Stomach (tissue), 8 donors: ENCODE measurements at regions not wholly inside any gene's neighbourhood (a gene's known extent, or its start where the extent isn't known, plus 50 kb on each side); places are given as distances from the start of the nearest gene placed in this dataset.
A peak's percentile ranks its signal among the peaks of the same experiment; 100 is the strongest.

Experiments used
- DNase-seq, 2 donors: peaks; one replicate each; pipeline versions ENCODE4 v3.0.0 to v3.0.0-alpha.2; 2013 to 2019
- H3K27ac ChIP-seq, 5 donors: fragments of 200-600 bp in 4 of 5; sonication (generic) in 4 of 5; one replicate each; pipeline ENCODE4 v1.5.1; 2013 to 2019; ENCODE audit warnings: mild to moderate bottlenecking in 1 of 5, moderate library complexity in 1 of 5
- H3K27me3 ChIP-seq, 3 donors: fragments of 200-600 bp; sonication (generic); one replicate each; pipeline ENCODE4 v1.5.1; 2017 to 2019; ENCODE audit warnings: mixed run types in 1 of 3
- H3K36me3 ChIP-seq, 4 donors: fragments of 200-600 bp; sonication (generic); 1 replicate in 3 of 4; 2 replicates in 1 of 4; pipeline ENCODE4 v1.5.1; 2016 to 2019
- H3K4me1 ChIP-seq, 4 donors: fragments of 200-600 bp; sonication (generic); one replicate each; pipeline ENCODE4 v1.5.1; 2016 to 2019
- H3K4me3 ChIP-seq, 4 donors: fragments of 200-600 bp; sonication (generic) in 3 of 4; one replicate each; pipeline ENCODE4 v1.5.1; 2016 to 2019; ENCODE audit warnings: mild to moderate bottlenecking in 1 of 4
- H3K9me3 ChIP-seq, 4 donors: fragments of 200-600 bp; sonication (generic); one replicate each; pipeline ENCODE4 v1.5.1; 2016 to 2019
- EP300 ChIP-seq: sonication (generic); formaldehyde crosslinking; IDR thresholded peaks from one replicate; pipeline ENCODE4 v1.6.1; 2017; ENCODE audit warnings: antibody characterized with exemption
- POLR2A ChIP-seq, 4 donors: fragments of 450-650 bp; IDR thresholded peaks; one replicate each; pipeline ENCODE4 v1.6.1; 2016; ENCODE audit warnings: antibody characterized with exemption in 4 of 4, control low read depth in 2 of 4, mild to moderate bottlenecking in 1 of 4, moderate library complexity in 1 of 4
- POLR2AphosphoS5 ChIP-seq, 3 donors: sonication (generic); formaldehyde crosslinking; IDR thresholded peaks; one replicate each; pipeline ENCODE4 v1.6.1; 2016; ENCODE audit warnings: antibody characterized with exemption in 3 of 3
- WGBS, 5 donors: extraction: QIAGEN DNeasy Blood & Tissue Kit in 3 of 5; methylation state at CpG; one replicate each; pipeline versions ENCODE4 v1.1.5 to v1.1.7; 2013 to 2018; 5-methylcytosine and 5-hydroxymethylcytosine counted together
- intact Hi-C: fragments of 100-400 bp; cut with DNase I; formaldehyde crosslinking; loops from one replicate; pipeline ENCODE4 v1.15.1; 2023; ENCODE audit warnings: low total_unique reads
- TF ChIP-seq, protein P1 (sequence below), 7 experiments: fragments of 450-650 bp in 4 of 7; fragments of 200-600 bp in 3 of 7; sonication (generic) in 3 of 7; IDR thresholded peaks; one replicate each; pipeline ENCODE4 v1.5.1; 2016 to 2019; ENCODE audit warnings: antibody characterized with exemption in 7 of 7, control low read depth in 2 of 7, mild to moderate bottlenecking in 1 of 7
- donor health status: healthy with polysubstance abuse.
- donor health status: Bipolar disorder and iron deficiency.
- donor health status: healthy.

DNA sequence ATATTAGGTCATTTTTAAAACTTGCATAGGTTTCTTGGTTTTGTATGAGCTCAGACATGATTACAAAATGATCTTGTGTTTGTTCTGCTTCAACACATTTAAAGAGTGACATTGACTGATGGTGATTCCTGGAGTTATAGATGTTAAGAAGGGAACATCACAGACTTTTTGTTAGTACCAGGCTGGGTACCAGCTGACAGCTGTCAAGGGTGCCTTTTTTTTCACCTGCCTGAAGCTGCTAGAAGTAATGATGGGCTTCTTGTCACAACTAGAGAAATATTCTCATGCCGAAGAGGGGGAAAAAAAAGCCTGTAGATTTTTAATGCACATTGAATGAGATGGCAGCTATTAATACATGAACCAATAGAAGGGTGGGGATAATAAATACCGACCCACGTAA lies 226.6 kb upstream of the TRAM1L1 start:
- no peak for TF ChIP-seq POLR2A (IDR thresholded peaks at IDR 0.05)
- Histone ChIP-seq H3K4me3 (no peak overlapping the region), H3K36me3 (no peaks in the 10 kb centered on the region), H3K27me3 (no peaks in the 10 kb centered on the region), H3K9me3 (no peaks in the 10 kb centered on the region), H3K4me1 (peaks cover 0 to 5% (median 3%) of the 10 kb centered on the region in 4 donors), H3K27ac (no peak overlapping the region)
- WGBS, 5 donors: 86 to 93% (median 90%) methylated on average over 3 of the region's 3 CpGs
- intact Hi-C loops: no loop called here
- no peak for DNase-seq

DNA sequence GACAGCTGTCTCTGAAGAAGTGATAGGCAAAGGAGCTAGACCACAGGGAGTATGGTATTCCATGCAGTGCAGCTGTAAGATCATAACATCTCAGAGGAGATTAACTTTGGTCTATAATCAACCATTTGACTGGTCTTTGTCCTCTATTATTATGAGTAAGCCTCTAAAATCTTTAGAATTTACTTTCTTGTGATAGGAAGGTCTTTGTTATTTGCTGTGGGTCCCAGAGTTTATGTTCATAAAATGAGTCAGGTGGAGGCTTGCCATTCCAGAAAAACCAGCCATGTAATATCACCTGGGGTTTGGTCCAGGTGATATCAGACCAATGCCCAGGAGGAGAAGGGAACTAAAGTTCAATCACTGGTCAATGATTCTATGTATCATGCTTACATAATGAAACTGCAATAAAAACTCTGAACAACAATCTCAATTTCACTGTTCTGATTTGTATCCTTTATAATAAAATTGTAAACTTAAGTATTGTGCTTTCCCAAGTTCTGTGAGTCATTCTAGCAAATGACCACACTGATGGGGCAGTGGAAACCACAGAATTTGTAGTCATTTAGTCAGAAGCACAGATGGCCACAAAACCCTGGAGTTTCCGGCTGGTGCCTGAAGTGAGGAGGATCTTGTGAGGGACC lies 239.6 kb upstream of the TRAM1L1 start:
- no peak for TF ChIP-seq EP300
- TF ChIP-seq, protein P1, sequence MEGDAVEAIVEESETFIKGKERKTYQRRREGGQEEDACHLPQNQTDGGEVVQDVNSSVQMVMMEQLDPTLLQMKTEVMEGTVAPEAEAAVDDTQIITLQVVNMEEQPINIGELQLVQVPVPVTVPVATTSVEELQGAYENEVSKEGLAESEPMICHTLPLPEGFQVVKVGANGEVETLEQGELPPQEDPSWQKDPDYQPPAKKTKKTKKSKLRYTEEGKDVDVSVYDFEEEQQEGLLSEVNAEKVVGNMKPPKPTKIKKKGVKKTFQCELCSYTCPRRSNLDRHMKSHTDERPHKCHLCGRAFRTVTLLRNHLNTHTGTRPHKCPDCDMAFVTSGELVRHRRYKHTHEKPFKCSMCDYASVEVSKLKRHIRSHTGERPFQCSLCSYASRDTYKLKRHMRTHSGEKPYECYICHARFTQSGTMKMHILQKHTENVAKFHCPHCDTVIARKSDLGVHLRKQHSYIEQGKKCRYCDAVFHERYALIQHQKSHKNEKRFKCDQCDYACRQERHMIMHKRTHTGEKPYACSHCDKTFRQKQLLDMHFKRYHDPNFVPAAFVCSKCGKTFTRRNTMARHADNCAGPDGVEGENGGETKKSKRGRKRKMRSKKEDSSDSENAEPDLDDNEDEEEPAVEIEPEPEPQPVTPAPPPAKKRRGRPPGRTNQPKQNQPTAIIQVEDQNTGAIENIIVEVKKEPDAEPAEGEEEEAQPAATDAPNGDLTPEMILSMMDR (IDR thresholded peaks at IDR 0.05): no peak
- TF ChIP-seq POLR2A (IDR thresholded peaks at IDR 0.05): no peak
- TF ChIP-seq POLR2AphosphoS5 (IDR thresholded peaks at IDR 0.05): no peak
- intact Hi-C loops: no loop called here
- Histone ChIP-seq H3K4me3 (no peak overlapping the region), H3K9me3 (no peaks in the 10 kb centered on the region), H3K27ac (no peak overlapping the region), H3K4me1 (no peaks in the 10 kb centered on the region), H3K36me3 (no peaks in the 10 kb centered on the region), H3K27me3 (no peaks in the 10 kb centered on the region)
- WGBS, 5 donors: 84 to 95% (median 92%) methylated on average over 1 of the region's 1 CpG
- peak in 1 of 2 donors; percentile 19 for DNase-seq

DNA sequence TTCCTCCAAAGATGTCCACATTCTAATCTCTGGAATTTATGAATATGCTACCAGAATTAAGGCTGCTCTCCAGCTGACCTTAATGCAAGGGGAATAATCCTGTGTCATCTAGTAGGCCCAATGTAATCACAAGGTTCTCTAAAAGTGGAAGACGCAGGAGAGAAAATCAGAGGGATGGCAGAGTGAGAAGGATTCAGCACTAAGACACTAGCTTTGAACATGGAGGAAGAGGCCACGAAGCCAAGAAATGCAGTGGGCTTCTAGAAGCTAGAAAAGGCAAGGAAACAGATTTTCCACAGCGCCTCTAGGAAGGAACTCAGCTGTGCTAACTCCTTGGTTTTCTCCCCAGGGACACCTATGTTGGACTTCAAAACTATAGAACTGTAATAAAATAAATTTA lies 240.7 kb upstream of the TRAM1L1 start:
- TF ChIP-seq POLR2AphosphoS5 (IDR thresholded peaks at IDR 0.05) (no peak), EP300 (no peak), POLR2A (IDR thresholded peaks at IDR 0.05) (no peak)
- TF ChIP-seq, protein P1 (IDR thresholded peaks at IDR 0.05): no peak
- no peak overlapping the region for H3K4me3 ChIP-seq
- no peak overlapping the region for H3K27ac ChIP-seq
- no peaks in the 10 kb centered on the region for H3K9me3 ChIP-seq
- intact Hi-C loops: no loop called here
- WGBS, 5 donors: 55 to 91% (median 85%) methylated on average over 3 of the region's 3 CpGs
- no peak for DNase-seq
- H3K27me3 ChIP-seq: no peaks in the 10 kb centered on the region
- H3K36me3 ChIP-seq: no peaks in the 10 kb centered on the region
- H3K4me1 ChIP-seq: no peaks in the 10 kb centered on the region

DNA sequence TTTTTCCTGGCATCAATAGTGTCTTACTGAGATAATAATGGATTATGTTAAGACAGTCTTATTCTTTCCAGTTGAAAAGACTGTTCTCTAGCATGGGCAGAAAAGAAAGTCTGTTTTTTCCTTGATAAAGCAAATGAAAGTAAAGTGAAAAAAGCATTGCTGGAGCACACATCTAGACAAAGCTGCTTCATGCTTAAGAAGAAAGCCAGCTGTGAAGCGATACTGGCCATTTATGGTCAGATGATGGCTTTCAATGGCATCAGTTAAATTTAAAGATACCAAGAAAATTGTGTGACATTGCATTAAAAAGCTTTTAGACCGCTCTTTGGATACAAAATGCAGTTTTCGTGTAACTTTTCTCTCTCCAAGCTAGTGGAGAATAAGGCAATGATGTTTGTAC lies 242.1 kb upstream of the TRAM1L1 start:
- H3K4me3 ChIP-seq: no peak overlapping the region
- intact Hi-C loops: no loop called here

DNA sequence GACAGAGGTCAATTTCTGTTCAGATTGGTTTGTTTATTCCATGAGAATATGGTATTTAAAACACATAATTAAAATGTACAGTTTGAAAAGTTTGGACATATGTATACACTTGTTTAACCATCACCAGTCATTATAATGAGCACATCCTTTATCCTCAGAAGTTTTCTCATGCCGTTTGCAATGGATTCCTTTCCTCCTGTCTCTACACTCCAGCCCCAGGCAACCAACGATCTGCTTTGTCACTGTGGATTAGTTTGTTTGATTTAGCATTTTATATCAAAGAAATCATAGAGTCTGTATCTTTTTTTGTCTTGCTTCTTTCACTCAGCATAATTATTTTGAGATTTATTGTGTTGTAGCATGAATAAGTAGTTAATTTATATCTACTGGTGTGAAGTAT lies 243.0 kb upstream of the TRAM1L1 start:
- no peak for DNase-seq
- intact Hi-C loops: no loop called here
- Histone ChIP-seq H3K27ac (no peak overlapping the region), H3K4me3 (no peak overlapping the region), H3K36me3 (no peaks in the 10 kb centered on the region), H3K4me1 (no peaks in the 10 kb centered on the region), H3K9me3 (no peaks in the 10 kb centered on the region), H3K27me3 (no peaks in the 10 kb centered on the region)
- 14 to 31% (median 24%) methylated on average over 2 of the region's 2 CpGs for WGBS, 5 donors
- TF ChIP-seq POLR2AphosphoS5 (IDR thresholded peaks at IDR 0.05) (no peak), EP300 (no peak), POLR2A (IDR thresholded peaks at IDR 0.05) (no peak)
- TF ChIP-seq, protein P1 (IDR thresholded peaks at IDR 0.05): no peak

More for the DNA sequence above, 242.1 kb upstream of the TRAM1L1 start:
- Histone ChIP-seq H3K27me3 (no peaks in the 10 kb centered on the region), H3K36me3 (no peaks in the 10 kb centered on the region), H3K9me3 (no peaks in the 10 kb centered on the region), H3K4me1 (no peaks in the 10 kb centered on the region), H3K27ac (no peak overlapping the region)
- TF ChIP-seq, protein P1 (IDR thresholded peaks at IDR 0.05): no peak
- TF ChIP-seq EP300 (no peak), POLR2A (IDR thresholded peaks at IDR 0.05) (no peak), POLR2AphosphoS5 (IDR thresholded peaks at IDR 0.05) (no peak)
- no peak for DNase-seq
- 74 to 88% (median 79%) methylated on average over 3 of the region's 3 CpGs for WGBS, 5 donors
